Osteocyte (in vitro differentiated cells): ENCODE measurements at regions not wholly inside any gene's neighbourhood (a gene's known extent, or its start where the extent isn't known, plus 50 kb on each side); places are given as distances from the start of the nearest gene placed in this dataset.
"Not testable (repeated sequence)": the region's sequence is repeated elsewhere in the genome, so short reads cannot be mapped to it uniquely, and the experiment has no call there.

ENCODE experiments used
- DNase-seq: peaks from one replicate; pipeline ENCODE4 v3.0.0; 2021; ENCODE audit warnings: mixed read lengths; ENCODE audit not compliant: unreplicated experiment; ENCODE audit errors: extremely low spot score
- H3K27ac Mint-ChIP-seq: one replicate; pipeline ENCODE4 v1.8.0; 2021; ENCODE audit warnings: mild to moderate bottlenecking, mixed read lengths; ENCODE audit not compliant: unreplicated experiment
- H3K27me3 Mint-ChIP-seq: one replicate; pipeline ENCODE4 v1.8.0; 2021; ENCODE audit warnings: mixed read lengths; ENCODE audit not compliant: unreplicated experiment
- H3K36me3 Mint-ChIP-seq: one replicate; pipeline ENCODE4 v1.8.0; 2021; ENCODE audit warnings: mixed read lengths; ENCODE audit not compliant: unreplicated experiment
- H3K4me1 Mint-ChIP-seq: one replicate; pipeline ENCODE4 v1.8.0; 2021; ENCODE audit warnings: mixed read lengths; ENCODE audit not compliant: unreplicated experiment
- H3K4me3 Mint-ChIP-seq: one replicate; pipeline ENCODE4 v1.8.0; 2021; ENCODE audit warnings: mild to moderate bottlenecking, moderate library complexity, mixed read lengths; ENCODE audit not compliant: unreplicated experiment
- H3K9me3 Mint-ChIP-seq: one replicate; pipeline ENCODE4 v1.8.0; 2021; ENCODE audit warnings: mixed read lengths; ENCODE audit not compliant: unreplicated experiment
- TF ChIP-seq, protein P1 (sequence below): fragments of 200-600 bp; sonication (generic); IDR thresholded peaks from 2 replicates; pipeline ENCODE4 v1.5.0; 2021; ENCODE audit warnings: antibody characterized with exemption, mild to moderate bottlenecking, moderate library complexity

DNA sequence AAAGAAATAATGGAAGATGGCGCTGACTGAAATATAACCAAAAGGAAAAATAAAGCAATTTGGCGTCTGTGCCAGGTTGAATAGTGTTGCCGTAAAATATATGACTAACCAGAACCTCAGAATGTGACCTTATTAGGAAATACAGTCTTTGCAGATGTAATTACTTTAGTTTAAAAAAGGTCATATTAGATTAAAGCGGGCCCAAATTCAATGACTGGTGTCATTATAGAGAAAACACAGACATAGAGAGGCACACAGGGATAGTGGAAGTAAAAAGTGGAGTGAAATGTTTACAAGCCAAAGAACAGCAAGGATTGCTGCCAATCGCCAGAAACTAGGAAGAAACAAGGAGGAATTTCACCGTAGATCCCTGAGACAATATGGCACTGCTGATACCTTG lies 521.2 kb downstream of the FRK start:
- no peaks in the 10 kb centered on the region for H3K36me3 Mint-ChIP-seq
- H3K27me3 Mint-ChIP-seq, result peaks cover 6% of the 10 kb centered on the region
- DNase-seq, result no peak
- H3K27ac Mint-ChIP-seq, result no peak overlapping the region
- H3K4me1 Mint-ChIP-seq, result no peaks in the 10 kb centered on the region
- no peak overlapping the region for H3K4me3 Mint-ChIP-seq
- no peaks in the 10 kb centered on the region for H3K9me3 Mint-ChIP-seq
- TF ChIP-seq, protein P1, sequence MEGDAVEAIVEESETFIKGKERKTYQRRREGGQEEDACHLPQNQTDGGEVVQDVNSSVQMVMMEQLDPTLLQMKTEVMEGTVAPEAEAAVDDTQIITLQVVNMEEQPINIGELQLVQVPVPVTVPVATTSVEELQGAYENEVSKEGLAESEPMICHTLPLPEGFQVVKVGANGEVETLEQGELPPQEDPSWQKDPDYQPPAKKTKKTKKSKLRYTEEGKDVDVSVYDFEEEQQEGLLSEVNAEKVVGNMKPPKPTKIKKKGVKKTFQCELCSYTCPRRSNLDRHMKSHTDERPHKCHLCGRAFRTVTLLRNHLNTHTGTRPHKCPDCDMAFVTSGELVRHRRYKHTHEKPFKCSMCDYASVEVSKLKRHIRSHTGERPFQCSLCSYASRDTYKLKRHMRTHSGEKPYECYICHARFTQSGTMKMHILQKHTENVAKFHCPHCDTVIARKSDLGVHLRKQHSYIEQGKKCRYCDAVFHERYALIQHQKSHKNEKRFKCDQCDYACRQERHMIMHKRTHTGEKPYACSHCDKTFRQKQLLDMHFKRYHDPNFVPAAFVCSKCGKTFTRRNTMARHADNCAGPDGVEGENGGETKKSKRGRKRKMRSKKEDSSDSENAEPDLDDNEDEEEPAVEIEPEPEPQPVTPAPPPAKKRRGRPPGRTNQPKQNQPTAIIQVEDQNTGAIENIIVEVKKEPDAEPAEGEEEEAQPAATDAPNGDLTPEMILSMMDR, result no peak

DNA sequence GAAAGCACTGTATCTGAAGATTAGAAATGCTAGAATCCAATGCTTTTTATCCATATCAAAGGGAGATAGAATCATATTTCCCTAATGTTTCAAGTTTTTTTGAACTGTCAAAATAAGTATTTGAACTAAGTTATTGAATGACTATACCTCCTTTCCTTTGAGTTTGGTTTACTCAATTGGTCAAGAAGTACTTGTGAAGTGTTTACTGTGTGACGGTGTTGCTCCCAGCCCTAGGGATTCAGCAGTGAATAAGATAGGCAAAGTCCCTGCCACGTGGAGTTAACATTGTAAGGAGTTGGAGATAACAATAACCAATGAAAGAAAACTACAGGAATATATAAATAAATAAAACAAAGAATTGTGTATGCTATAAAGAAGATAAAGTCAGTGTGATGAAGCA lies 535.9 kb downstream of the FRK start:
- no peak overlapping the region for H3K27ac Mint-ChIP-seq
- H3K36me3 Mint-ChIP-seq, result no peaks in the 10 kb centered on the region
- H3K4me3 Mint-ChIP-seq, result no peak overlapping the region
- peaks cover 18% of the 10 kb centered on the region for H3K4me1 Mint-ChIP-seq
- no peaks in the 10 kb centered on the region for H3K27me3 Mint-ChIP-seq
- TF ChIP-seq, protein P1, result no peak
- DNase-seq, result no peak
- peaks cover 8% of the 10 kb centered on the region for H3K9me3 Mint-ChIP-seq

DNA sequence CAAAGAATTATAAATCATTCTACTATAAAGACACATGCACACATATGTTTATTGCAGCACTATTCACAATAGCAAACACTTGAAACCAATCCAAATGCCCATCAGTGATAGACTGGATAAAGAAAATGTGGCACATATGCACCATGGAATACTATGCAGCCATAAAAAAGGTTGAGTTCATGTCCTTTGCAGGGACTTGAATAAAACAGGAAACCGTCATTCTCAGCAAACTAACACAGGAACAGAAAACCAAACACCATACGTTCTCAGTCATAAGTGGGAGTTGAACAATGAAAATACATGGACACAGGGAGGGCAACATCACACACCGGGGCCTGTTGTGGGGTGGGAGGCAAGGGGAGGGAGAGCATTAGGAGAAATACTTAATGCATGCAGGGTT lies 538.9 kb downstream of the FRK start:
- not testable (repeated sequence) for H3K4me1 Mint-ChIP-seq, H3K4me3 Mint-ChIP-seq, H3K27ac Mint-ChIP-seq, H3K36me3 Mint-ChIP-seq, H3K27me3 Mint-ChIP-seq, DNase-seq
- peaks cover 22% of the 10 kb centered on the region for H3K9me3 Mint-ChIP-seq

DNA sequence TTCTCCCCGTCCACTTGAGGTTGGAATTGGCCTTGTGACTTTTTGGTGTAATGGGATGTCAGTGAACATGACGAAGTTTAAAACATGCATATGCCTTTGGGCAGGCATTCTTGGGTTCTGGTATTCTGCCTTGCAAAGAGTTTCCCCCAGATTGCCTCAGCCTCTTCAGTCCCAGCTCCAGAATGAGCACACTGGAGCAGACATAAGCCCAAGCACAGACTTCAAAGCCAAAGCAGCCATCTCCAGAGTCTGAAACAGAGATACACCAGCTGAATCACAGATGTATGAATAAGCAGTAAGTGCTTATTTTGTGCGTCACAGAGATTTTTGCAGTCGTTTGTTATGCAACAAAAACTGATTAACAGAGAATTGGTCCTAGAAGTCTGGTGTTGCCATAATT lies 546.0 kb downstream of the FRK start:
- no peaks in the 10 kb centered on the region for H3K4me1 Mint-ChIP-seq
- DNase-seq, result no peak
- H3K27ac Mint-ChIP-seq, result no peak overlapping the region
- TF ChIP-seq, protein P1, result no peak
- no peaks in the 10 kb centered on the region for H3K36me3 Mint-ChIP-seq
- no peak overlapping the region for H3K4me3 Mint-ChIP-seq
- peaks cover 14% of the 10 kb centered on the region for H3K9me3 Mint-ChIP-seq
- H3K27me3 Mint-ChIP-seq, result peaks cover 6% of the 10 kb centered on the region

DNA sequence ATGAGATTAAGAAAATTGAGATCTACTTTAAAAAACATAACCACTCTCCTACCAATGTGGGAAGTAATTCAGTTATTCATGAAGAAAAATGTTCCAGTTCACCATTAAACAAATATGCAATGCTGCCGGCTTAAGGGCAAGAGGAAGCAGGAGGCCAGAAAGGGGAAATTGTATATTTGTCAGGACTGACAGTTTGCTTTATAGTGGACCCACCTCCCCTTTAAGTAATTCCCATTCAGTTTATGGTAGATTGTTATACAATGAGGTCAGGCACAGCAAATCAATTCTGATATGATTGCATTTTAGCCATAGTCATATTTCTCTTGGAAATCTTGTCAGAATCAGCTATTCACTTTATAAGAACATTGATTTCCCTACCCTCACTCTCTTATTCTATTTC lies 547.8 kb downstream of the FRK start:
- no peak overlapping the region for H3K27ac Mint-ChIP-seq

More for the DNA sequence above, 547.8 kb downstream of the FRK start:
- H3K27me3 Mint-ChIP-seq, result peaks cover 6% of the 10 kb centered on the region
- DNase-seq, result no peak
- TF ChIP-seq, protein P1, result no peak
- peaks cover under 1% of the 10 kb centered on the region for H3K9me3 Mint-ChIP-seq
- no peak overlapping the region for H3K4me3 Mint-ChIP-seq
- H3K36me3 Mint-ChIP-seq, result no peaks in the 10 kb centered on the region
- no peaks in the 10 kb centered on the region for H3K4me1 Mint-ChIP-seq
